Transverse colon (tissue), 3 donors: ENCODE measurements at regions not wholly inside any gene's neighbourhood (a gene's known extent, or its start where the extent isn't known, plus 50 kb on each side); places are given as distances from the start of the nearest gene placed in this dataset.

Experiments used
- CTCF ChIP-seq, 5 experiments: fragments of 200-600 bp in 3 of 5; fragments of 450-650 bp in 2 of 5; sonication (generic) in 3 of 5; IDR thresholded peaks; 1 replicate in 2 of 5; 2 replicates in 3 of 5; pipeline ENCODE4 v1.5.1; 2016 to 2017; ENCODE audit warnings: antibody characterized with exemption in 5 of 5, inconsistent platforms in 3 of 5, mild to moderate bottlenecking in 2 of 5, moderate library complexity in 1 of 5
- POLR2A ChIP-seq: fragments of 450-650 bp; IDR thresholded peaks from one replicate; pipeline ENCODE4 v1.6.1; 2016; ENCODE audit warnings: antibody characterized with exemption, mild to moderate bottlenecking, moderate library complexity

DNA sequence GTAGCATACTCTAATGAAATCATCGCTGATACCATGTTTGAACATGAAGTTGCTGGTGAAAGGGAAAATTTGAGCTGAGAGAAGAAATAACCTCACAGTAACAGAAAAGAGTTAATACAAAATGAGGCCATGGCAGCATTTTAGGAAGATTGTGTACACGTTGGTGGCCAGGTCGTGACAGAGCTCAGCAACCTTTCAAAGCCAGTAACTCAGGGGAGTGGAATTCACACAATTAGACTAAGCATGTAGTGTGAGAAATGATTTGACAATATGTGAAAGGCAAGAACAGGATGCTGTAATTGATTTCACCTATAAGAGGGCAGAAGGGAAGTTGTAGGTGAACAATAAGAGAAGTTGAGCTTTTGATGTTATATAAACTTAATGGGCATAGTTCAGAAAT is 246.3 kb downstream of the OGFRL1 start:
- no peak for TF ChIP-seq CTCF (IDR thresholded peaks at IDR 0.05)
- no peak for TF ChIP-seq POLR2A
